Activated CD8-positive, alpha-beta T cell treated with anti-CD3 and anti-CD28 coated beads for 36 hours (primary cell): ENCODE measurements at regions not wholly inside any gene's neighbourhood (a gene's known extent, or its start where the extent isn't known, plus 50 kb on each side); places are given as distances from the start of the nearest gene placed in this dataset.

Source experiments
- ATAC-seq: fragments of 200-7000 bp; cut with Tn5 transposase; one replicate; pipeline ENCODE4 v1.10.0; 2021; ENCODE audit warnings: mild to moderate bottlenecking, moderate library complexity
- CTCF ChIA-PET: fragments of 350-600 bp; sonication (Branson Sonifier 250); formaldehyde crosslinking; loops from one replicate; lab custom pipeline; 2021; ENCODE audit warnings: antibody characterized with exemption; lab: Charles Lee
- POLR2A ChIA-PET: fragments of 350-600 bp; sonication (Branson Sonifier 250); formaldehyde crosslinking; loops from one replicate; lab custom pipeline; 2021; ENCODE audit warnings: antibody characterized with exemption; lab: Charles Lee
- DNase-seq: peaks from one replicate; pipeline ENCODE4 v3.0.0-alpha.2; 2020
- H3K27ac Mint-ChIP-seq: one replicate; pipeline ENCODE4 v1.8.0; 2021; ENCODE audit warnings: mild to moderate bottlenecking, mixed read lengths
- H3K27me3 Mint-ChIP-seq: one replicate; pipeline ENCODE4 v1.8.0; 2021; ENCODE audit warnings: mixed read lengths
- H3K36me3 Mint-ChIP-seq: one replicate; pipeline ENCODE4 v1.8.0; 2021; ENCODE audit warnings: low read depth, mixed read lengths
- H3K4me1 Mint-ChIP-seq: one replicate; pipeline ENCODE4 v1.8.0; 2021; ENCODE audit warnings: low read depth, mixed read lengths
- H3K4me3 Mint-ChIP-seq: one replicate; pipeline ENCODE4 v1.8.0; 2021; ENCODE audit warnings: mild to moderate bottlenecking, moderate library complexity, mixed read lengths
- H3K9me3 Mint-ChIP-seq: one replicate; pipeline ENCODE4 v1.8.0; 2021; ENCODE audit warnings: mixed read lengths
- intact Hi-C: fragments of 100-400 bp; cut with micrococcal nuclease; formaldehyde crosslinking; loops from one replicate; pipeline ENCODE4 v1.10.0; 2022
- TF ChIP-seq, protein P1 (sequence below): fragments of 200-600 bp; IDR thresholded peaks from one replicate; pipeline ENCODE4 v1.8.0; 2022; ENCODE audit warnings: antibody characterized with exemption, mild to moderate bottlenecking

GRCh38 chr7:50941525-50941924, 158.8 kb upstream of the GRB10 start:
- ATAC-seq, result no peak
- CTCF ChIA-PET, result interaction anchor here (1.1 to 1.2 kb wide), 2 partner anchors 17 to 221 kb away, joined by 3 read pairs; no protein-coding TSS in a partner anchor
- intact Hi-C loops, result no loop called here

GRCh38 chr7:50940621-50941020, 157.9 kb upstream of the GRB10 start:
- no peaks in the 10 kb centered on the region for H3K4me1 Mint-ChIP-seq
- no peaks in the 10 kb centered on the region for H3K36me3 Mint-ChIP-seq

More at GRCh38 chr7:50941525-50941924, 158.8 kb upstream of the GRB10 start:
- TF ChIP-seq, protein P1, sequence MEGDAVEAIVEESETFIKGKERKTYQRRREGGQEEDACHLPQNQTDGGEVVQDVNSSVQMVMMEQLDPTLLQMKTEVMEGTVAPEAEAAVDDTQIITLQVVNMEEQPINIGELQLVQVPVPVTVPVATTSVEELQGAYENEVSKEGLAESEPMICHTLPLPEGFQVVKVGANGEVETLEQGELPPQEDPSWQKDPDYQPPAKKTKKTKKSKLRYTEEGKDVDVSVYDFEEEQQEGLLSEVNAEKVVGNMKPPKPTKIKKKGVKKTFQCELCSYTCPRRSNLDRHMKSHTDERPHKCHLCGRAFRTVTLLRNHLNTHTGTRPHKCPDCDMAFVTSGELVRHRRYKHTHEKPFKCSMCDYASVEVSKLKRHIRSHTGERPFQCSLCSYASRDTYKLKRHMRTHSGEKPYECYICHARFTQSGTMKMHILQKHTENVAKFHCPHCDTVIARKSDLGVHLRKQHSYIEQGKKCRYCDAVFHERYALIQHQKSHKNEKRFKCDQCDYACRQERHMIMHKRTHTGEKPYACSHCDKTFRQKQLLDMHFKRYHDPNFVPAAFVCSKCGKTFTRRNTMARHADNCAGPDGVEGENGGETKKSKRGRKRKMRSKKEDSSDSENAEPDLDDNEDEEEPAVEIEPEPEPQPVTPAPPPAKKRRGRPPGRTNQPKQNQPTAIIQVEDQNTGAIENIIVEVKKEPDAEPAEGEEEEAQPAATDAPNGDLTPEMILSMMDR, result no peak
- Mint-ChIP-seq H3K27me3 (peaks cover 10% of the 10 kb centered on the region), H3K36me3 (no peaks in the 10 kb centered on the region), H3K4me1 (no peaks in the 10 kb centered on the region), H3K9me3 (no peaks in the 10 kb centered on the region), H3K27ac (no peak overlapping the region), H3K4me3 (no peak overlapping the region)
- POLR2A ChIA-PET, result no interaction called here
- no peak for DNase-seq

GRCh38 chr7:50939021-50939420, 156.3 kb upstream of the GRB10 start:
- intact Hi-C loops, result no loop called here
- Mint-ChIP-seq H3K27ac (no peak overlapping the region), H3K9me3 (peaks cover 3% of the 10 kb centered on the region), H3K36me3 (no peaks in the 10 kb centered on the region), H3K27me3 (peaks cover 8% of the 10 kb centered on the region), H3K4me3 (no peak overlapping the region), H3K4me1 (no peaks in the 10 kb centered on the region)
- ChIA-PET CTCF (interaction anchor here (1.3 kb wide), 1 partner anchor 19 kb away, joined by 3 read pairs; no protein-coding TSS in a partner anchor), POLR2A (no interaction called here)
- TF ChIP-seq, protein P1, result no peak
- DNase-seq, result no peak
- no peak for ATAC-seq

More at GRCh38 chr7:50940621-50941020, 157.9 kb upstream of the GRB10 start:
- H3K27me3 Mint-ChIP-seq, result peaks cover 7% of the 10 kb centered on the region
- no peak for DNase-seq
- ChIA-PET POLR2A (no interaction called here), CTCF (no interaction called here)
- no peak overlapping the region for H3K4me3 Mint-ChIP-seq
- H3K9me3 Mint-ChIP-seq, result no peaks in the 10 kb centered on the region
- no peak overlapping the region for H3K27ac Mint-ChIP-seq
- ATAC-seq, result no peak
- intact Hi-C loops, result no loop called here
- TF ChIP-seq, protein P1, result no peak

- ChIA-PET CTCF (no interaction called here), POLR2A (no interaction called here)
- TF ChIP-seq, protein P1, result no peak
- Mint-ChIP-seq H3K4me3 (no peak overlapping the region), H3K27ac (no peak overlapping the region), H3K4me1 (no peaks in the 10 kb centered on the region), H3K36me3 (no peaks in the 10 kb centered on the region), H3K9me3 (peaks cover 3% of the 10 kb centered on the region), H3K27me3 (peaks cover 8% of the 10 kb centered on the region)
- DNase-seq, result no peak
- no peak for ATAC-seq
- intact Hi-C loops, result no loop called here
Observed at GRCh38 chr7:50937727-50938126, 155.0 kb upstream of the GRB10 start.

GRCh38 chr7:50926049-50926448, 143.4 kb upstream of the GRB10 start:
- no peaks in the 10 kb centered on the region for H3K9me3 Mint-ChIP-seq
- DNase-seq (no peak), ATAC-seq (no peak)
- no peak overlapping the region for H3K27ac Mint-ChIP-seq
- no peak overlapping the region for H3K4me3 Mint-ChIP-seq
- no peaks in the 10 kb centered on the region for H3K36me3 Mint-ChIP-seq
- no peaks in the 10 kb centered on the region for H3K27me3 Mint-ChIP-seq
- TF ChIP-seq, protein P1, result no peak
- CTCF ChIA-PET, result no interaction called here
- intact Hi-C loops, result no loop called here
- POLR2A ChIA-PET, result interaction anchor here (0.6 kb wide), 1 partner anchor 222 kb away, joined by 3 read pairs; no protein-coding TSS in a partner anchor
- H3K4me1 Mint-ChIP-seq, result no peaks in the 10 kb centered on the region
